HG02678 (cell line): ENCODE measurements at regions not wholly inside any gene's neighbourhood (a gene's known extent, or its start where the extent isn't known, plus 50 kb on each side); places are given as distances from the start of the nearest gene placed in this dataset.

Experiments
- ATAC-seq: cut with Tn5 transposase; IDR thresholded peaks from one replicate; pipeline ENCODE4 v1.9.1; 2021; ENCODE audit warnings: mild to moderate bottlenecking, moderate library complexity; ENCODE audit not compliant: unreplicated experiment

- no peak for ATAC-seq
Measured at GRCh38 chr4:176568238-176568637, 224.5 kb downstream of the VEGFC start.

- no peak for ATAC-seq
Measured at GRCh38 chr4:176569301-176569700, 223.4 kb downstream of the VEGFC start.

GRCh38 chr4:176571206-176571605 is 221.5 kb downstream of the VEGFC start:
- no peak for ATAC-seq

- ATAC-seq, result no peak
Measured at GRCh38 chr4:176575141-176575730, 217.5 kb downstream of the VEGFC start.

- ATAC-seq, result no peak
Measured at GRCh38 chr4:176579226-176579625, 213.5 kb downstream of the VEGFC start.

- ATAC-seq, result no peak
Measured at GRCh38 chr4:176583278-176583677, 209.4 kb downstream of the VEGFC start.

GRCh38 chr4:176584031-176584606 is 208.6 kb downstream of the VEGFC start:
- ATAC-seq, result no peak

- no peak for ATAC-seq
Measured at GRCh38 chr4:176587920-176588319, 204.8 kb downstream of the VEGFC start.

- ATAC-seq, result no peak
Measured at GRCh38 chr4:176588436-176588835, 204.3 kb downstream of the VEGFC start.

GRCh38 chr4:176592976-176593670 is 199.6 kb downstream of the VEGFC start:
- ATAC-seq, result no peak

GRCh38 chr4:176593943-176594342 is 198.8 kb downstream of the VEGFC start:
- ATAC-seq, result no peak

- no peak for ATAC-seq
Measured at GRCh38 chr4:176595257-176595656, 197.5 kb downstream of the VEGFC start.

GRCh38 chr4:176601124-176601523 is 191.6 kb downstream of the VEGFC start:
- no peak for ATAC-seq

GRCh38 chr4:176607807-176608206 is 184.9 kb downstream of the VEGFC start:
- no peak for ATAC-seq

GRCh38 chr4:176608346-176608745 is 184.4 kb downstream of the VEGFC start:
- ATAC-seq, result no peak

GRCh38 chr4:176610594-176610993 is 182.1 kb downstream of the VEGFC start:
- no peak for ATAC-seq

- no peak for ATAC-seq
Measured at GRCh38 chr4:176611381-176611780, 181.3 kb downstream of the VEGFC start.

GRCh38 chr4:176611951-176612350 is 180.8 kb downstream of the VEGFC start:
- no peak for ATAC-seq

- ATAC-seq, result no peak
Measured at GRCh38 chr4:176614793-176615192, 177.9 kb downstream of the VEGFC start.

GRCh38 chr4:176616151-176616550 is 176.6 kb downstream of the VEGFC start:
- ATAC-seq, result no peak

GRCh38 chr4:176618138-176618537 is 174.6 kb downstream of the VEGFC start:
- ATAC-seq, result no peak

GRCh38 chr4:176619430-176619829 is 173.3 kb downstream of the VEGFC start:
- no peak for ATAC-seq
